Stimulated activated effector memory CD8-positive, alpha-beta T cell treated with anti-CD3 and anti-CD28 coated beads, Interleukin-12 subunit alpha, Interleukin-12 subunit beta, amount 100 ng/mL, for 72 hours (primary cell): ENCODE measurements at regions not wholly inside any gene's neighbourhood (a gene's known extent, or its start where the extent isn't known, plus 50 kb on each side); places are given as distances from the start of the nearest gene placed in this dataset.

Experiments used
- ATAC-seq: fragments of 150-1000 bp; cut with Tn5 transposase; 2 replicates; pipeline ENCODE4 v1.10.0; 2021
- DNase-seq, 2 donors: peaks; one replicate each; pipeline ENCODE4 v3.0.0; 2021 to 2022; ENCODE audit warnings: low spot score in 2 of 2
- H3K27ac Mint-ChIP-seq: one replicate; pipeline ENCODE4 v1.8.0; 2022; ENCODE audit warnings: mild to moderate bottlenecking, mixed read lengths
- H3K36me3 Mint-ChIP-seq: one replicate; pipeline ENCODE4 v1.8.0; 2022; ENCODE audit warnings: mild to moderate bottlenecking, mixed read lengths
- H3K4me1 Mint-ChIP-seq: one replicate; pipeline ENCODE4 v1.8.0; 2022; ENCODE audit warnings: mixed read lengths
- H3K4me3 Mint-ChIP-seq: one replicate; pipeline ENCODE4 v1.8.0; 2022; ENCODE audit warnings: mild to moderate bottlenecking, mixed read lengths
- H3K9me3 Mint-ChIP-seq: one replicate; pipeline ENCODE4 v1.8.0; 2022; ENCODE audit warnings: mixed read lengths

DNA sequence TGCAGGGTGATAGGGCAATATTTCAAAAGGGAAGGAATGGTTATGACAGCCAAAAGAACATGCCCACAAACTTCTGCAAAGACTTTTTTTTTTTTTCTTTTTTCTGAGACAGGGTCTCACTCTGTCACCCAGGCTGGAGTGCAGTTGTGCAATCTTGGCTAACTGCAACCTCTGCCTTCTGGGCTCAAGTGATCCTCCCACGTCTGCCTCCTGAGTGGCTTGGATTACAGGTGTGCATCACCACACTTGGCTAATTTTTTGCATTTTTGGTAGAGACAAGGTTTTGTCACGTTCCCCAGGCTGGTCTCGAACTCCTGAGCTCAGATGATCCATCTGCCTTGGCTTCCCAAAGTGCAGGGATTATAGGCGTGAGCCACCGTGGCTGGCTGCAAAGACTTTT is 117.6 kb upstream of the ADGRF1 start:
- H3K4me3 Mint-ChIP-seq = no peak overlapping the region
- H3K9me3 Mint-ChIP-seq = no peaks in the 10 kb centered on the region
- no peak overlapping the region for H3K27ac Mint-ChIP-seq
- no peak for DNase-seq
- ATAC-seq = no peak
- H3K36me3 Mint-ChIP-seq = no peaks in the 10 kb centered on the region
- H3K4me1 Mint-ChIP-seq = no peaks in the 10 kb centered on the region

DNA sequence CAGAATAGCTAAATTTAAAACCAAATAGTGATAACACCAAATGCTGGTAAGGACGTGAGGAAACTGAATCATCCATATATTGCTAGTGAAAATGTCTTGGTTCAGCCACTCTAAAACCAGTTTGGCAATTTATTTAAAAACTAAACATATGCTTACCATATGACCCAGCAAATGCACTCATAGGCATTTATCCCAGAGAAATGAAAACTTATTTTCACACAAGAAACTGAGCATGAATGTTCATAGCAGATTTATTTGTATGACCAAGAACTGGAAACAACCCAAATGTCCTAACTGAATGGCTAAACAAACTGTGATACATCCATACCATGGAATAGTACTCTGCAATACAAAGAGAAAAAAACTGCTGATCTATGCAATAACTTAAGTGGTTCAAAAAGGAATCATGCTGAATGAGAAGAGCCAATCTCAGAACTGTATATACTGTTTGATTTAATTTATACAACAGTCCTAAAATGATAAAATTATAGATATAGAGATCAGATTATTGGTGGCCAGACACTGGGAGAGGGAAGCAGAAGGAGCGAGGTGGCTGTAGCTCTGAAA is 115.6 kb upstream of the ADGRF1 start:
- no peaks in the 10 kb centered on the region for H3K36me3 Mint-ChIP-seq
- ATAC-seq = no peak
- no peak overlapping the region for H3K4me3 Mint-ChIP-seq
- H3K27ac Mint-ChIP-seq = no peak overlapping the region
- H3K9me3 Mint-ChIP-seq = no peaks in the 10 kb centered on the region
- no peak for DNase-seq
- H3K4me1 Mint-ChIP-seq = no peaks in the 10 kb centered on the region

DNA sequence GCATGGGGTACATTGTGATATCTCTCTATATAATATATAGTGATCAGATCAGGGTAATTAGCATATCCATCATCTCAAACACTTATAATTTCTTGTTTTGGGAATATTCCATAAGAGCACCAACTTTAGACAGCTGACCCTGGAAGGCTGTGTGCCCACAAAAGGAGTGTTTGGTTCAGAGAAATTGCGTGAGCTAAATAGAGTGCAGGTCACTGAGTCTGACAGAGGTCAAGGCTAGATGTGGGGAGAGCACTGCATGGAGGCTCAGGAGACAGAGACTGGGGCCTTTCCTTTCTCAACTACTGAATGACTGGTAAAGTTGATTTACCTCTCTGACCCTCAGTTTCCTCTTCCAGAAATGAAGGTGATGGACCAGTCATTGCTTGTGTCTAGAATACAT is 114.9 kb upstream of the ADGRF1 start:
- H3K9me3 Mint-ChIP-seq = no peaks in the 10 kb centered on the region
- no peaks in the 10 kb centered on the region for H3K4me1 Mint-ChIP-seq
- DNase-seq (no peak), ATAC-seq (no peak)
- H3K36me3 Mint-ChIP-seq = no peaks in the 10 kb centered on the region
- H3K4me3 Mint-ChIP-seq = no peak overlapping the region
- no peak overlapping the region for H3K27ac Mint-ChIP-seq

DNA sequence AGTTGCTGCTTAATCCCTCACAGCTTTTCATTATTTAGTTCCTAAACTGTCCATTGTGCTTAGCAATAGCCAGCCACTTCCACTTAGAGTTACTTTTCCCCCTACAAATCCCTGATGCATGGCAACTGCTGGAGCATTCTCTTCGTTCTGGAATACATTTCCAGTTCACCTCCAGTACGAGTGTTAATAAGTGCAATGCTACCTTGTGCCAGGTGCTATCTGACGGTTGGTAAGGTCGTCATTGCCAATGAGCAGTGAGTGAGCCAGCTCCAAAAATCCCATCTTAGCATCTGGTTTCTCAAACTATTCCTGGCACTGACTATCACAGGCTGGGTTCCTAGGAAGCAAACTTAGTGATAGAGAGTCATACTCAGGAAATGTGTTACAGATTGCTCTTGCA is 114.1 kb upstream of the ADGRF1 start:
- no peak overlapping the region for H3K27ac Mint-ChIP-seq
- no peak overlapping the region for H3K4me3 Mint-ChIP-seq
- H3K36me3 Mint-ChIP-seq = no peaks in the 10 kb centered on the region

DNA sequence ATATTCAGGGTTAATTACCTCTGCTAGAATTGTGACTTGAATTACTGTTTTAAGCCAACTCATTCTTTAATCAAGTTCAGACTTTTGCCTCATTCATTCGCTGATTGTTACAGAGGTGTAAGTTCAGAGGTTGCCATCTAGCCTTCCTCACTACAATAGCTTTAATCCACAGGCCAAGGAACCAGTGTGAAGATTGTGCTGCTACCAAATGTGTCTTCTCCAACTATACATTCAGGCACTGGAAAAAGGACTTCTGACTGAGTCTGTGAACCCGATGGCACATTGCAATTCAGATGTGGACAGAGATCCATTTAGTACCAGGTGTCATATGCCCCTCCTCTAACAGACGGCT is 111.2 kb upstream of the ADGRF1 start:
- Mint-ChIP-seq H3K36me3 (no peaks in the 10 kb centered on the region), H3K27ac (no peak overlapping the region), H3K4me1 (no peaks in the 10 kb centered on the region), H3K4me3 (no peak overlapping the region), H3K9me3 (no peaks in the 10 kb centered on the region)
- no peak for ATAC-seq
- no peak for DNase-seq

More for the DNA sequence above, 114.1 kb upstream of the ADGRF1 start:
- no peaks in the 10 kb centered on the region for H3K9me3 Mint-ChIP-seq
- no peaks in the 10 kb centered on the region for H3K4me1 Mint-ChIP-seq
- ATAC-seq (no peak), DNase-seq (no peak)

DNA sequence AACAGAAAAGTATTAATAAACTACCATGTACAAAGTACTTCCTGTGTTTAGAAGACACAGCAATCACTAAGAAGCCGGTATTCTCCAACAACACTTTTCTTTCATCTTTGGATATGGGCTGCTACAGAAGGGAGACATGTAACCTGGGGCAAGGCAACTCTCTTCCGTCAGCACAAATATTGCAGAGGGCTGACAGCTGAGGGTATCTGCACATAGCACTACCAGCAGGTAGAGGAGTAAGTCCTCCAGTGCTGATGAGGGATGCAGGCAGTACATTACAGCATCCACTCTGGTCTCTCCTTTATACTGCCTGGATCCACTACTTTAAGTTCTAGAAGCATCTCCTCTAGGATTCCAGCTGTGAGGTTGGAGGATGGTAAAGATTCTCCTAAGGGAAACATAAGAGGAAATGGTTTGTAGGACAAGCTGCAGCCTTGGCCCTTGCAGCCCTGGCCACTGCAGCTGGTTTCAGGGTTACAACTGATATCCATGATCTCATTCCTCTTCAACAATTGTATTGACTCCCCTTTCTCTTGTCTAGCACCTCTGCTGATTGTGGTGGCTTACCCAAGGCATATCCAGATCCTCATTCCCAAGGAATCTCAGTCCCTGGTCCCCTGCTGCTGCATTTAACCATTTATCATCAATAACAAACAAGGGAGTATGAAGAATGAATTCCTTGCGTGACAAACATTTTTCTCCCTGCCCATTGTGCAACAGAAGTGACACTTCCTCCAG is 110.7 kb upstream of the ADGRF1 start:
- Mint-ChIP-seq H3K9me3 (no peaks in the 10 kb centered on the region), H3K4me3 (no peak overlapping the region), H3K27ac (no peak overlapping the region), H3K36me3 (no peaks in the 10 kb centered on the region), H3K4me1 (no peaks in the 10 kb centered on the region)
- DNase-seq (no peak), ATAC-seq (no peak)

DNA sequence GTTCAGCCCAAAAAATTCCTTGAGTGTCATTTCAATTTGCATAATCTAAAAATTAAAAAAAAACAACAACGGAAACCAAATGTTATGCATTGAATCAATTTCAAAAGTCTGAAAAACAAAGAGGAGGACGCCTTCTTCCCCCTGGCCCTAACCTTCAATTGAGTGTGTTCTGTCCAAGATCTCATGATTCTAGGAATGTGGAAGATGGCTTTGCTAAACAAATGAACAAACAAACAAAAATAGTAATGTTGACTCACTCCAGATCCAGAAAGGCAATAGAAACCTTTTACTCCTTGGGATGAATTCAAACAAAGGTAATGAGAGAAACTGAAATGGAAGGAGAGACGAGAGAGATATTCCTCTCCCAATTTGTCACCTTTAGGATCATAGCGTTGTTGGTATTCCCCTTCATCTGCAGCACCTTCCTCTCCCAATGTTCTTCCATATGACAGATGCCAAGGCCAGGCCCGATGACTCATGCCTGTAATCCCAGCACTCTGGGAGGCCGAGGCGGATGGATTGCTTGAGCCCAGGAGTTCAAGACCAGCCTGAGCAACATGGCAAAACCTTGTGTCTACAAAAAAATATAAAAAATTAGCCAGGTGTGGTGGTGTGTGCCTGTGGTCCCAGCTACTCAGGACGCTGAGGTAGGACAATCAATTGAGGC is 109.2 kb upstream of the ADGRF1 start:
- Mint-ChIP-seq H3K4me3 (no peak overlapping the region), H3K27ac (no peak overlapping the region), H3K9me3 (no peaks in the 10 kb centered on the region), H3K36me3 (no peaks in the 10 kb centered on the region), H3K4me1 (no peaks in the 10 kb centered on the region)
- no peak for ATAC-seq
- no peak for DNase-seq

DNA sequence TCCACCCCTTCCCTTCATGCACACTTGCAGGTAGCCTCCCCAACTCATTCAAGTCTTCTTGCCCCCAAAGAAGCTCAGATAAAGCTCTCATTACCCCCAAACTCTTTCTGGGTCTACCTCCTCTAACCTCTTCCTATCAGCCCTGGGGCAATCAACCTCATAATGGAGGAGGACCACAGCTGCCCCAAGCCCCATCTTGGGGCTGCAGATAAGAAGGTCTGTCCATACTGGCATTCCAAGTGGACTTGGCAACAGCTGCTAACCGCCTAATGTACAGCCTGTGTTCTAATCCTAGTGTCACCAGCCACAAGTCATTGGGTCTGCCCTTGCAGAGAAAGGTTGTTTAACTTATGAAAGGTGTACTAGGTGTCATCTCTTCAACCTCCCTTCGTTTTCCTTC is 107.4 kb upstream of the ADGRF1 start:
- Mint-ChIP-seq H3K4me3 (no peak overlapping the region), H3K27ac (no peak overlapping the region), H3K4me1 (no peaks in the 10 kb centered on the region), H3K9me3 (no peaks in the 10 kb centered on the region), H3K36me3 (no peaks in the 10 kb centered on the region)
- DNase-seq = no peak
- ATAC-seq = no peak

DNA sequence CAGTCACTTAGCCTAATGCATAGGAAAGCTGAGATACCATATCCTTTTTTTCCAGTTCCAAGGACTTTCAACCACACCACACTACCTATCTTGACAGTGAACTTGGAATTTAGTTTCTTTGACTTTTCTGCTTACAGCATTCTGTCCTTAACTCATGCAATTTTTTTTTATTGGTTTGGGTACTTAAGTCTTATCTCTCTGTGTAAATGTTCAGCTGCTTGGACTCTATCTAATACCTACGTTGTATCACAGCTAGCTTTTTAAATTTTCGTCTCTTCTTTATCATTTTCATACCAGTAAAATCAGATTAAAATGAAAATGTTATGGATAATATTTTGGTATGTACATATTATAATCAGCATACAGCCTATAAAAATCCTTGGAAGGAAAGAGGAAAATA is 106.9 kb upstream of the ADGRF1 start:
- ATAC-seq (no peak), DNase-seq (no peak)
- Mint-ChIP-seq H3K4me3 (no peak overlapping the region), H3K9me3 (no peaks in the 10 kb centered on the region), H3K36me3 (no peaks in the 10 kb centered on the region), H3K27ac (no peak overlapping the region), H3K4me1 (no peaks in the 10 kb centered on the region)

DNA sequence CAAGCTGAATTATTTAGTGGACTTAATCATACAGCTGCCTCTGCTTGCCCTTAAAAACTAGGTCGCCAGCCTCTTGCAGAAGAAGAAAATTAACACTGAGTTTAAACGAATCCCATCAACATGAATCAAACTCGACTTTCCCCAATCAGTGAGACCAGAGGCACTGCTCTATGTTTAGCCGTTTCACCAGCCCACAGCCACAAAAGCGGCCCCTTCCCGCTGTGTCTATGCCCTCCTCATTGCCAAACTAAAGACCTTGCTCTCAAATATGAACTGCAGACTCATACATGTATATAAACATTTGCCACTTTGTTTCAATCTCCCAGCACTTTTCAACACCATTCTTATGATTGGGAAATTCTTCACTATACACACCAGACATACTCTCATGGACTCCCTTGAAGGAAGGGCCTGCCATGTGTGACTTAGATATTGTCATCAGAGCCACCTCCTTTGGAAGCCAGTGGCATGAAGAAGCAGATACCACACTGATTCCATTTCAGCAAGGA is 105.8 kb upstream of the ADGRF1 start:
- Mint-ChIP-seq H3K4me1 (no peaks in the 10 kb centered on the region), H3K9me3 (no peaks in the 10 kb centered on the region), H3K27ac (no peak overlapping the region), H3K4me3 (no peak overlapping the region), H3K36me3 (no peaks in the 10 kb centered on the region)
- ATAC-seq (no peak), DNase-seq (no peak)

DNA sequence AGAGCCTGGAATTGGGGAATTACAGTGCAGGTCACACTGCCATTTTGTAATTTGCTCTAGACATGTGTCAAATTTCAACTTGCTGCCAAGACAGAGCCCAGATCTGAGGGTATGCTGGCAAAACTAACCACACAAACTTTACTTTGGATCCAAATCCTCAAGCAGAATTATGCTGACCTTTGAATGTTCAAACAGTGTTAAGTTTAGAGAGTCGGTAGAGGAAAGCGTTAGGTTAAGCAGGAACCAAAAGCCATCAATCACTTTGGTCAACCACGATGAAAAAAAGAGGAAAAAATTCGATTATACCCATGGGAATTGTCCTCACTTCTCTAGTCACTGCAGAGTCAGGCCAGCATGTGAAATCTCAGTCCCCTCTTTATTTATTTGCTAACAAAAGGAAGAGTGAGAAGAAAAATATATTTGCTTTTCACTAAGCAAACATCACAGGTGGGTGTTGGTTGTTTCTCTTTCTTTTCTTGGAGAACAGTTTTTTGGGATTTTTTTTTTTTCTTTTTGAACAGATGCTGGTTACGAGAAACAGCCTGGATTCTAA is 105.1 kb upstream of the ADGRF1 start:
- no peak for DNase-seq
- Mint-ChIP-seq H3K27ac (no peak overlapping the region), H3K4me1 (no peaks in the 10 kb centered on the region), H3K9me3 (no peaks in the 10 kb centered on the region), H3K36me3 (no peaks in the 10 kb centered on the region), H3K4me3 (no peak overlapping the region)
- ATAC-seq = no peak

DNA sequence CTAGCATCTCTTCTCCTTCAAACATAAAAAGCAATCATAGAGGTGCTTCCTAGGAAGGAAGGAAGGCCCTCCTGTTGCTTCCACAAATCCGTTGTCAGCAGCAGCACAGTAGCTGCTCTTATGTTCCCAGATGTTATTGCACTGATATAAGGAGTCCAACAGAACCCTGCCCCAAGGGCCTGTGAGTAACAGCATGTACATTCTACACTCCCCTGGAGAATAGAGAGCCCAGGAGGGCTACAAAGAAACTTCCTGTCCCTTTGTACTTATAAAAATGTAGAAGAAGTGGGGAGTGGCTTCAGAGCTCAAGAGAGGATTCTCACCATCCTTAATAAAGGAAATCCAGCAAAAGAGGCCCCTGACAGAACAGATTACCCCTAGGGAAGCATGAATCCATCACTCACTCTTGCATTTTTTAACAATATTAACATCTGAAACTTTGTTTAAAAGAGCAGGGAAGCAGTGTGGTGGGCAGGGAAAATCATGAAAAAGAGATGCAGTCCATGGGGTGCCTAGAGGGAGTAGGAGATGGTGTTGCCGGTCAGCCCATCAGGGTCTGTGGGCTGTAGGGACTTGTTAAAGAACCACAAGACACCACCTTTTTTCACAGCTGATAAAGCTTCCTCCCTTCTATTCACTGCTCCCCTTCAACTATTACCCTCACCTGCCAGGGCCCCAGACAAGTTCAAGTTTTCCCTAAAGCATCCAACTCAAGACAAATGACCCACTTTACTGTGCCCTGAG is 104.5 kb upstream of the ADGRF1 start:
- Mint-ChIP-seq H3K4me1 (no peaks in the 10 kb centered on the region), H3K9me3 (no peaks in the 10 kb centered on the region), H3K27ac (no peak overlapping the region), H3K4me3 (no peak overlapping the region), H3K36me3 (no peaks in the 10 kb centered on the region)
- DNase-seq (no peak), ATAC-seq (no peak)

DNA sequence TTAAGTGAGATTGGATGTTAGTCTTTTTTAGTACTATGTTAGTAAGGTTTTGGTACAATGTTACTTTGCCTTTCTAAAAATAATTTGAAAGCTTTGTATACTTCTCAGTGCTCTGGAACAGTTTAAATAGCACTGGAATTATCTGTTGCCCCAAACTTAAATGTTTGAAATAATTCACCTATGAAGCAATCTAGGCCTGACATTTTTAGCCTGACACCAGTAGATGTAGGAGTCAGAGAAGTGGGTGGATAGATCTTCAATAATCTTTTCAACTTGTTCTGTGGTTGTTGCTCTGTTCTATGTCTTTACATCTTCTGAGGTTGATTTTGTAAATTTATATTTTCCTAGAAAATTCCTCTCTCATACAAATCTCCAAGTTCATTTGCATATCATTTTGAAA is 103.1 kb upstream of the ADGRF1 start:
- no peak for DNase-seq
- no peak overlapping the region for H3K27ac Mint-ChIP-seq
- H3K9me3 Mint-ChIP-seq = no peaks in the 10 kb centered on the region
- no peaks in the 10 kb centered on the region for H3K36me3 Mint-ChIP-seq
- H3K4me3 Mint-ChIP-seq = no peak overlapping the region
- no peak for ATAC-seq
- no peaks in the 10 kb centered on the region for H3K4me1 Mint-ChIP-seq

DNA sequence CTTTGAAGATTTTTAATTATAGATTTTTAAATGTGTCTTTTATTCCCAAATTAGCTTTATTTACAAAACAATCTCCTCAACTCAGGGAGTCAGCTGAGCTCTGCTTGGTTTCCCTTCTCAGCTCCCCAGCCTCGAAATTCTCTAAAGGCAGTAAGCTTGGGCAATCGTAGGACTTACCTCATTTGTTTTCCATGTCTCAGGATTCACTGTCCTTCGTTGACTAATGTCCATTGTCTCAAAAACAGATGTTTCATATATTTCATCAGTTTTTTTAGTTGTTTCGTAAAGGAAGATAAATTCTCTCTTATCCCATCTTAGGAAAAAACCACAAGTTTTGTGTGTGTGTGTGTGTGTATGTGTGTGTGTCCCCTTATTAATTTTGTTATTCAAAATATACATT is 102.2 kb upstream of the ADGRF1 start:
- DNase-seq = no peak

DNA sequence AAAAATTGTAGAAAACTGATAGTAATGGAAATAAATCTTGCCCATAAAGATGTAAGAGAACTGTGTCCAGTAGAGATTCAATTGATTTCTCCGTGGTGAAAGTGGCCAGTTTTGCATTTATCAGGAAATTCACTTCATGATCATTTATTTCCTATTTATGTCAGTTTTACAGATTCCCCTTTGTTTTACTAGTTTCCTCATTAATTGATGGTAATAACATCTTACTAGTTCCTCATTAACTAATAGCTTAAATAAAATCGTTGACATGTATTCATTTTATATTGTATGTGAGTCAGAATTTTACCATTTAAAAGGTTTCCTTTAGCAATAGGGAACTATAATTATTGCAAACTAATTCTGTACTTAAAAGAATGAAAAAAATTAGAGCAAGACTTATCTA is 99.8 kb upstream of the ADGRF1 start:
- no peaks in the 10 kb centered on the region for H3K9me3 Mint-ChIP-seq
- H3K4me3 Mint-ChIP-seq = no peak overlapping the region
- H3K4me1 Mint-ChIP-seq = no peaks in the 10 kb centered on the region
- ATAC-seq (no peak), DNase-seq (no peak)
- H3K36me3 Mint-ChIP-seq = no peaks in the 10 kb centered on the region
- no peak overlapping the region for H3K27ac Mint-ChIP-seq

More for the DNA sequence above, 102.2 kb upstream of the ADGRF1 start:
- Mint-ChIP-seq H3K4me1 (no peaks in the 10 kb centered on the region), H3K9me3 (no peaks in the 10 kb centered on the region), H3K4me3 (no peak overlapping the region), H3K36me3 (no peaks in the 10 kb centered on the region), H3K27ac (no peak overlapping the region)
- ATAC-seq = no peak
